Esophagus (tissue), 2 donors: ENCODE measurements at regions not wholly inside any gene's neighbourhood (a gene's known extent, or its start where the extent isn't known, plus 50 kb on each side); places are given as distances from the start of the nearest gene placed in this dataset.

ENCODE experiments used
- H3K27ac ChIP-seq, 2 donors: one replicate each; pipeline ENCODE4 v1.5.1; 2013; ENCODE audit warnings: low read depth in 2 of 2, mild to moderate bottlenecking in 2 of 2, inconsistent platforms in 1 of 2, low read length in 1 of 2, moderate library complexity in 1 of 2
- H3K27me3 ChIP-seq, 2 donors: one replicate each; pipeline ENCODE4 v1.6.1; 2013; ENCODE audit warnings: low read length in 2 of 2, control low read depth in 1 of 2, mild to moderate bottlenecking in 1 of 2; ENCODE audit not compliant: insufficient read depth in 2 of 2, control insufficient read depth in 1 of 2
- H3K36me3 ChIP-seq, 2 donors: one replicate each; pipeline ENCODE4 v1.6.1; 2013; ENCODE audit warnings: low read length in 1 of 2; ENCODE audit not compliant: control insufficient read depth in 2 of 2, insufficient read depth in 2 of 2
- H3K4me1 ChIP-seq, 2 donors: one replicate each; pipeline ENCODE4 v1.6.1; 2013; ENCODE audit warnings: low read length in 1 of 2; ENCODE audit not compliant: control insufficient read depth in 2 of 2, insufficient read depth in 2 of 2
- H3K4me3 ChIP-seq, 2 donors: one replicate each; pipeline ENCODE4 v1.5.1; 2013; ENCODE audit warnings: low read length in 2 of 2, mild to moderate bottlenecking in 2 of 2, low read depth in 1 of 2, moderate library complexity in 1 of 2
- H3K9me3 ChIP-seq, 2 donors: one replicate each; pipeline ENCODE4 v1.6.1; 2013; ENCODE audit warnings: mild to moderate bottlenecking in 2 of 2, low read depth in 1 of 2, low read length in 1 of 2, moderate library complexity in 1 of 2; ENCODE audit not compliant: control insufficient read depth in 2 of 2, insufficient read depth in 1 of 2
- WGBS, 2 donors: extraction: QIAGEN DNeasy Blood & Tissue Kit; methylation state at CpG; one replicate each; pipeline ENCODE4 v1.1.7; 2013; 5-methylcytosine and 5-hydroxymethylcytosine counted together
- donor health status: healthy with polysubstance abuse.
- donor health status: Bipolar disorder and iron deficiency.

GRCh38 chr21:15257646-15258045, 192.8 kb upstream of the NRIP1 start:
- Histone ChIP-seq H3K27ac (no peak overlapping the region), H3K27me3 (no peaks in the 10 kb centered on the region), H3K4me1 (no peaks in the 10 kb centered on the region), H3K4me3 (no peak overlapping the region), H3K9me3 (no peaks in the 10 kb centered on the region), H3K36me3 (no peaks in the 10 kb centered on the region)
- WGBS, 2 donors = 55 to 74% methylated on average over 4 of the region's 4 CpGs

- Histone ChIP-seq H3K27me3 (no peaks in the 10 kb centered on the region), H3K9me3 (no peaks in the 10 kb centered on the region), H3K4me3 (no peak overlapping the region), H3K4me1 (no peaks in the 10 kb centered on the region), H3K27ac (no peak overlapping the region), H3K36me3 (no peaks in the 10 kb centered on the region)
- WGBS, 2 donors = 95 to 96% methylated on average over 1 of the region's 1 CpG
Measured at GRCh38 chr21:15259824-15260223, 195.0 kb upstream of the NRIP1 start.

- no peaks in the 10 kb centered on the region for H3K36me3 ChIP-seq
- no peak overlapping the region for H3K4me3 ChIP-seq
- no peaks in the 10 kb centered on the region for H3K4me1 ChIP-seq
- H3K27ac ChIP-seq = no peak overlapping the region
- no peaks in the 10 kb centered on the region for H3K9me3 ChIP-seq
- no peaks in the 10 kb centered on the region for H3K27me3 ChIP-seq
- WGBS, 2 donors = 91 to 94% methylated on average over 4 of the region's 4 CpGs
Measured at GRCh38 chr21:15260604-15261003, 195.8 kb upstream of the NRIP1 start.

DNA sequence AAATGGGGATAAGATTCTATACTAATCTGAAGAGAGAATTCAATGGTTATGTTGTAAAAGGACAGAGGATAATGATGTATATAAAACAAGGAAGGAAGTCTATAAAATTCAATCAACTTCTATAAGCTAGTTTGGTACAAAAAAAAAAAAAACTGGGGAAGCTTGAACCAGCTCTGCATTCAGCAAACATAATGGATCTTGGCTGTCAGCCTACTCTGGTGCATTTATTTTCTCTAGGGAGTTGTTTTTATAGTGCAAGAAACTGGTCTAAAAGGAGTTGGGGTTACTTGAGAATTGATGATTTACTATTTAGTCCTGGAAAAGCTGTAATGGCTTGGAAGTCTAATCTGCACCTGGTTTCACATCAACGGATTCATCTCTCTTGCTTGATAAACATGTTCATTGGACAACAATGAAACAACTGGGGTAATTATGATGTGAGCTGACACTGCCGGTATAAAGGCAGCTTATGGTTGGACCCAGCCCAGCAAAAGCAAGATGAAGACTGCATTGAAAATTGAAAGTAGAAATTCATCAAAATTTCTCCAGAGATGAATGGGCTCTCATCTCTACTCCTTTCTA, 199.4 kb upstream of the NRIP1 start:
- H3K36me3 ChIP-seq = no peaks in the 10 kb centered on the region
- no peaks in the 10 kb centered on the region for H3K27me3 ChIP-seq
- no peaks in the 10 kb centered on the region for H3K9me3 ChIP-seq
- H3K27ac ChIP-seq = no peak overlapping the region
- 37 to 56% methylated on average over 2 of the region's 2 CpGs for WGBS, 2 donors
- H3K4me1 ChIP-seq = no peaks in the 10 kb centered on the region
- no peak overlapping the region for H3K4me3 ChIP-seq

DNA sequence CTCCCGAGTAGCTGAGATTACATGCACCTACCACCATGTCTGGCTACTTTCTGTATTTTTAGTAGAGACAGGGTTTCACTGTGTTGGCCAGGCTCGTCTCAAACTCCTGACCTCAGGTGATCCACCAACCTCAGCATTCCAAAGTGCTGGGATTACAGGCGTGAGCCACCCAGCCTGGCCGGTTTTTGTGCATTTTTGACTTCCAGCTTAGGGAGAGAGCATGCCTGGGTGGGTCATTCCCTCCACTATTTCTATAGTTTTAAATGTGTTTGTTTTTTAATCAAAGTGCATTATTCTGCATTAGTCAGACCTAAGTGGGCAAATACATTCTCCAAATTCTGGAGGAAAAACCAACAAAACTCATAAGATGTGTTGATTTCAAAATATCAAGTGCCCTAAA, 207.4 kb upstream of the NRIP1 start:
- no peaks in the 10 kb centered on the region for H3K9me3 ChIP-seq
- no peaks in the 10 kb centered on the region for H3K27me3 ChIP-seq
- H3K4me3 ChIP-seq = no peak overlapping the region
- H3K36me3 ChIP-seq = no peaks in the 10 kb centered on the region
- no peak overlapping the region for H3K27ac ChIP-seq
- WGBS, 2 donors = 67 to 81% methylated on average over 4 of the region's 4 CpGs
- no peaks in the 10 kb centered on the region for H3K4me1 ChIP-seq

DNA sequence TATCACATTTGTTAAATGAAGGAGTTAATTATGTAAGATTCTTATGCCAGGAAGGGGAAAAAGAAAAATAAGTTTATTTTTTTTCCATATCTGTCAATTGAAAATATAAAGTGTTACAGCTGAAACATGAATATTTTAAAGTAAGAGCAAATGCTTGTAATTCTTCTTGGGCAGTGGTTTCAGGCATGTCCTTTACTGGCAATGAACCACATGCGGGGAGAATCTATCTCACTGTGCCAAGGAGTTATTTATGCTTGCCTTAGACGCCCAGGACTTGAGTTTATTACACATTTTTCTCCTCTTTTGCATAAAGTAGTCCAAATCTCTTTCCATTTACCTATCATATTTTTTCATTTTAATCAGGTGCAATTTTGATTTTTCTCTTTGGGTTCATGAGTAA, 207.8 kb upstream of the NRIP1 start:
- H3K36me3 ChIP-seq = no peaks in the 10 kb centered on the region
- WGBS, 2 donors = 33 to 45% methylated on average over 2 of the region's 2 CpGs
- H3K4me3 ChIP-seq = no peak overlapping the region

GRCh38 chr21:15273244-15273643, 208.4 kb upstream of the NRIP1 start:
- Histone ChIP-seq H3K27me3 (no peaks in the 10 kb centered on the region), H3K9me3 (no peaks in the 10 kb centered on the region), H3K36me3 (no peaks in the 10 kb centered on the region), H3K4me3 (no peak overlapping the region), H3K27ac (no peak overlapping the region), H3K4me1 (no peaks in the 10 kb centered on the region)
- 92 to 93% methylated on average over 2 of the region's 2 CpGs for WGBS, 2 donors

More for the DNA sequence above, 207.8 kb upstream of the NRIP1 start:
- no peaks in the 10 kb centered on the region for H3K9me3 ChIP-seq
- H3K27me3 ChIP-seq = no peaks in the 10 kb centered on the region
- no peaks in the 10 kb centered on the region for H3K4me1 ChIP-seq
- no peak overlapping the region for H3K27ac ChIP-seq

- WGBS, 2 donors = 64 to 68% methylated on average over 5 of the region's 5 CpGs
- Histone ChIP-seq H3K4me1 (no peaks in the 10 kb centered on the region), H3K9me3 (no peaks in the 10 kb centered on the region), H3K27me3 (no peaks in the 10 kb centered on the region), H3K36me3 (no peaks in the 10 kb centered on the region), H3K27ac (no peak overlapping the region), H3K4me3 (no peak overlapping the region)
Measured at GRCh38 chr21:15274701-15275485, 210.1 kb upstream of the NRIP1 start.

- Histone ChIP-seq H3K27me3 (no peaks in the 10 kb centered on the region), H3K36me3 (no peaks in the 10 kb centered on the region), H3K4me1 (no peaks in the 10 kb centered on the region), H3K9me3 (no peaks in the 10 kb centered on the region), H3K27ac (no peak overlapping the region), H3K4me3 (no peak overlapping the region)
- WGBS, 2 donors = 83 to 85% methylated on average over 6 of the region's 6 CpGs
Measured at GRCh38 chr21:15275615-15276235, 210.9 kb upstream of the NRIP1 start.
